Daoy (cell line): ENCODE measurements at regions not wholly inside any gene's neighbourhood (a gene's known extent, or its start where the extent isn't known, plus 50 kb on each side); places are given as distances from the start of the nearest gene placed in this dataset.

ENCODE experiments used
- DNase-seq: peaks from one replicate; pipeline ENCODE4 v3.0.0-alpha.2; 2015; ENCODE audit warnings: low read depth

DNA sequence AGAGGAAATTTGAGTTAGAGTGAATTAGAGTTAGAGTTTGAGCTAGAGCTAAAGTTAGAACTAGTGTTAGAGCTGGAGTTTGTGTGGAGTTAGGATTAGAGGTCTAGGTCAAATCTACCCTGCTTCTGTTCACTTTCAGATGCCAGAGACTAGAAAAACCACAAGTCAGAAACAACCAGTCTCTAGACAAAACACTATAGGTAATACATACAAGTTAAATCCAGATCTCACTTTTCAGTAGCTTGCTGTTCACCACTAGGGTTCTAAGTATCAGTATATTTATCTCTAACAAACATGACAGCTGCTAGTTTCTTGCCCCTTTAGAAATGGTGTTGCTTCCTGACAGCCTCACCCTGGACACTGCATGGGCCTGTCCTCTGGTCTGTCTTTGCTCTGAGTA lies 300.7 kb downstream of the ARAP2 start:
- DNase-seq: no peak

DNA sequence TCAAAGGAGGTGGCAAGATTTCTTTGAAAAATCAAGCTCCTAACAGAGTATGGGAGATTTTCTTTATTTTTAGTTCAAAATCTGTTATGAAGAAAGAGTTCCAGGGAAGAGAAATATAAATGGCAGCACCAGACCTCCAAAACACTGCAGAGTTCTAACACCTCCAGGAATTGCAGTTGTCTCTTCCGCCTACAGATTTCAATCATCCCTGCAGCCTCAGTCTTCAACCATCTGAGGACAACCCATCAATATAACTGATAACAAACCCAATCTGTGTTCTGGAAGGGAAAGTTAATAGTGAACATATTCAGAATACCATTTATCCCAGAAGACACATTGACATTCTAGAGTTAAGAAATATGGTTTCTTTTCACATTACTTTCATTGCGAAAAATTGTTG lies 296.1 kb downstream of the ARAP2 start:
- no peak for DNase-seq

DNA sequence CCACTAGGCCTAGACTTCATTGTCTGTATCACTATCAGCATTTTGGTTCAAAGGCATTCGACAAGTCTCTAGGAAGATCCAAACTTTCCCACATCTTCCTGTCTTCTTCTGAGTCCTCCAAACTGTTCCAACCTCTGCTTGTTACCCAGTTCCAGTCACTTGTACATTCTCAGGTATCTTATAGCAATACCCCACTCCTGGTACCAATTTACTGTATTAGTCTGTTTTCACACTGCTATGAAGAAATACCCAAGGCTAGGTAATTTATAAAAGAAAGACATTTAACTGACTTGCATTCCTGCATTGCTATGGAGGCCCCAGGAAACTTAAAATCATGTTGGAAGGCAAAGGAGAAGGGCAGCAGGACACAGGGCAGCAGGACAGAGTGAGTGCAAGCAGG lies 293.9 kb downstream of the ARAP2 start:
- no peak for DNase-seq

DNA sequence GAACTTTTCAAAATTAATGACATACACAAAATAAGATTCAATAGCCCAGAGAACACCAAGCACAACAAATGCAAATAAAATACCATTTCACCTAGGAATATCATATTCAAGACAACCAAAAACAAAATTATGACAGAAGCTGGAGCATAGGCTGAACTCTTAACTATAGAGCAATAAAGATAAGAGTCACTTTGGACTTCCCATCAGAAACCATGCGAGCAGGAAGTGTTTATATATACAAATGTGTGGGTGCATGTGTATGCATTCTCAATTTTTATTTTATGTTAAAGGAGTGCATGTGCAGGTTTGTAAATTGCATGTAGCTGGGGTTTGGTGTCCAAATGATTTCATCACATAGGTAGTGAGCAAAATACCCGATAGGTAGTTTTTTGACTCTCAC lies 291.6 kb downstream of the ARAP2 start:
- no peak for DNase-seq

DNA sequence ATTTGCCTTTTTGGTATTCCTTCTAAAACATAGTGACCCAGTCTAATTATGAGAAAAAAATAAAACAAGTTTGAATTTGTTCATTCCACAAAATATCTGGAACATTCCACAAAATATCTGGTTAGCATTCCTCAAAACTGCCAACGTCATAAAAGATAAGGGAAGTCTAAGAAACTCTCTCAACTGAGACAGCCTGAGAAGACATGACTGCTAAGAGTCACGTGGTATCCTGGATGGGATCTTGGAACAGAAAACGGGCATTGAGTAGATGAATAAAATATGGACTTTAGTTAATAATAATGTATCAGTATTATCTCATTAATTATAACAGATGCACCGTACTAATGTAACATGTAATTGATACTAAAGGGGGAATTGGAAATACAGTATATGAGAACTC lies 280.9 kb downstream of the ARAP2 start:
- DNase-seq: no peak

DNA sequence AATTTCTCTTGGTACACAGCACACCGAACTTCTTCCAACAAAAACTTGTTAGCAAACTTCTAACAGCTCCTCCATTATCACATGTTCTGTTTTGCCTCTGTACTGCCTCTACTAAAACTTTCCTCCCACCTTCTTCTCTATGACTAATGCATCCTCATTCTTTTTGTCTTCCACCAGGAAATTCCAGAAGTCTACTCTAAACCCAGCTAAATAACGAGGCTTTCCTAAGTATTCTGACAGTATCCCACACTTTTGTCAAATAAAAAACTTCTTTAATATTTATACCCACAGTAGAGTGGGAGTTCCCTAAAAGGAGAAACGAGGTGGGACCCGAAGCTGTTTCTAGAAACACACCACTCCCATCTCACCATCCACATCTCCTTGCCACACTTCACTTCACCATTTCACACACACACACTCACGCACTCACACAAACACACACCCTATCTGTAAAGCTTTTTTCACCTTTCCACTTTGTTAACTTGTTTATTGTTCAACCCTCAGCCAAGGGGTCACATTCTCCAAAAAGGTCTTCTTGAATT lies 280.3 kb downstream of the ARAP2 start:
- DNase-seq: no peak

DNA sequence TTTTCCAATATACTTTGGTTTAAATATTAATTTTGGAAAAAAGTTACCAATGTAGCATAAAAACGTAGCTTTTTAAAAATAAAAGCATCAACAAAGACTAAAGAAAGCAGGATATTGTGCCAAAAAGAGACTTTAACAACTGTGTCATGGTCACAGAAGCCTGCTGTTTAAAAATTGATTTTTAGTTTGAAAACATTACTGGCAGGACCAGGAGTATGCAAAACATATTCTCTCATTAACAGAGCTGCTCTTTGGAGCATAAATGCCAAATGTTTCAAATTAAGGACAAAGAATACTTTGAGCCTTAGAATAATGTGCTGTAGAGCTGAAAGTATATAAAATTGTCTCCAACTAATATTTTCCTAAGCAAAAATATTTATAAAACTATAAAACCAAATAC lies 279.0 kb downstream of the ARAP2 start:
- DNase-seq: no peak

DNA sequence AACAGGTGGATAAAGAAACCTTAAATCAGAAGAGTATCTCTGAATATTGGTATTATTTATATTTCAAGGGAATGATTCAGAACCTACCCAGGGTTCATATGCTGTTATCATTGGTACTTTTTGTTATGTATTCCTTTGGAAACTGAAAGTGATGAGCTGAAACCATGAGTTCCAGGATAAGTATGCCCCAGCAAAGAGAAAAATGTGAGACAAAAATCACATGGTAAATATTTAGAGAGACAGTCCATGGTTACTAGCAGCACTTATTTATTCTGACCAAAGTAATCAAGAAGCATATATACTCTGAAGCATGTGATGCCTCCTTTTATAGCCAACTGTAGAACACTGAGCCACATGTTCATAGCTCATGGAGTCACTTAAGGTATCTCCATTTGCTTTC lies 277.7 kb downstream of the ARAP2 start:
- DNase-seq: no peak

DNA sequence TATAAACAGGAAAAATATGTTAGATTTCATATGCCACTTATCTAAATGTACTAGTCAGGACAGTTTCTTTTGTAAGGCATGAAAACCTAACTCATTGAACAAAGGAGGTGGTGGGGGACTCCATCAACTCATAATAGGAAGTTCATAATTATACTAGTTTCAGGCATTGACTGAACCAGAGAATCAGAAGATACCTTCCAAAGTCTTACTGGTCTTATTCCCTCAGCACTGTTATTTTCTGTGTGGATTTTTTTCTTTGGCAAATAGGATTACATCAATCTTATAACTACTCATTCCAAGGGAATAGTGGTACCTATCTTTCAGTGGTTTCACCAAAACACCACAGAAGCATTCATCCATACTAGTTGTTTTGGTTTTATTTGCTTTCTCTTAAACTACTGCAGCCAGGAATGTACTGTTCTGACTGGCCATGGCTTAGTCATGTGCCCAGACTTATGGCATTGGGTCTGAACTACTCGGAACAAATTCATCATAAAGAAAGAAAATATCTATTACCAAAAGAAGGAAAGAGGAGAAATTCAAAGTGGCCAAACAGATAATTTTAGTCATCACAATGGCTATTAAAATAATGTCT lies 273.9 kb downstream of the ARAP2 start:
- DNase-seq: no peak

DNA sequence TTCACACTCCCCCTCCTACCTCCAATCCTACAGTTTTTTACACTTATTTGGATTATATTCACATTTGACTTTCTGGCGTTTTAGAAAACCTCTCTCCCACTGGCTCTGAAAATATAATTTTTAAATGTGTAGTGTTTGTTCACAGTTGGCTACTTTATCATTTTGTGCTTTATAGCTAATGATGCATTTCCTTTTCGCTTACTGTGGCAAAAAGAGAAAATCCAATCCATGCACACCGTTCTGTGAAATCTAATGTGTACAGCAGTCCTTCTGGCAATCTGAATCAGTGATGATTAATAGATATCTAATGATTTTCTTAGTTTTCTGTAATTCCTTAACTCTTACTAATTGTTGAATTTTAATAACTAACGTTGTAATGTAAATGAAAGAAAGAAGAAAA lies 271.5 kb downstream of the ARAP2 start:
- no peak for DNase-seq

DNA sequence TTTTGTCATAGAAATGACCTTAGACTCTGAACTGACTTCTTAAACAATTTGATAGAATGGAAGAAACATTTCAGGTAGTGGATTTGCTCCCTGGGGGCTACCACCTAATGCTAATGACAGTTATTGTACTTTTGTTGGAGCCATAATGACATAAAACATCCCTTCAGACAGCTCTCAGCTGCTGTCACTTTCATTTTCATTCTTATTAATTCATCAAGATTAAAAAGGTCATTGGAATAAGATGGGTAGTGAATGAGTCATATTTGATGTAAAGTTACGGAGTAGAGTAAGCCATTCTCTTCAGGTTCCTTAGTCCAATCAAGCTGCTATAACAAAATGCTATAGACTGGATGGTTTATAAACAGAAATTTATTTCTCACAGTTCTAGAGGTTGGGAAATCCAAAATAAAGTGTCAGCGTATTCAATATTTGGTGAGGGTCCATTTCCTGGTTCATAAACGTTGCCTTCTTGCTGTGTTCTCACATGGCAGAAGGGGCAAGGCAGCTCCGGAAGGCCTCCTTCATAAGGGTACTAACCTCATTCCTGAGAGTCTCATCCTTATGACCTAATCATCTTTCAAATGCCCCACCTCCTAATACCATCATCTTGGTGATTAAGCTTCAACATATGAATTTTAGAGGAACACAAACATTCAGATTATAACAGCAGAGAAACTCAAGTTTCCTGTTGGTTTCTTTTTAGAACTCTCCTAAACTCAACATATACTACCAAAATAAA lies 268.5 kb downstream of the ARAP2 start:
- DNase-seq: no peak

DNA sequence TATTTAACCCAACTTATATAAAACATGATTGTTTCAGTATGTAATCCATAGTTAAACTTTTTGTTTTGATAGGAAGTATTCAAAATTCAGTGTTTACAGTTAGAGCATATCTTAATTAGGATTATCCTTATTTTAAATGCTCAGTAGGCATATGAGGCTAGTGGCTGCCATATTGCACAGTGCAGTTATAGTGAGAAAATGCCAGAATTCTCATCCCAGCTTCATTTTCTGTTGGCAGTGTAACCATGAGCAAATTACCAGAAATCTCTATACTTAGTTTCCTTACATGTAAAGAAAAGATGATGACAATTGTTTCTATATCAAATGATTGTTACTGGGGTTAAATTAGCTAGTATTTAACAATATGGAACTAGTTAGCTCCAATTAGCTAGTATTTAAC lies 265.8 kb downstream of the ARAP2 start:
- DNase-seq: no peak

DNA sequence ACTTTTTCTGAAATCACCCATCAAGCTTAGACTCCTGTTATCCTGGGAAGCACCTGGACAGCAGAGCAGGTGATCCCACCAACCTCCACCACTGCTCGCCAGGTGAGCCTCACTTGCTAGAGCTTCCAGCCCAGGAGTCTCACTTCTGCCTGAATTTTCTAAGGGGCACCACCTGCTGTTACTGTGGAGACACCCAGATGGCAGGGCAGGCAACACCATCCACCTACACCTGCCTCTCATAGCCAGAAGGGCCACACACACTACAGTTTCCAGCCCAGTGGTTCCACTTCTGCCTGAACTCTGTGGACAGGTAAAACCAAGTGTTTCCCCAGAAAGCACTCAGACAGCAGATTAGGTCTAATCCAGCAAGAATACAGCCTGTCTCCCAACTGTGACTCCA lies 262.0 kb downstream of the ARAP2 start:
- DNase-seq: no peak

DNA sequence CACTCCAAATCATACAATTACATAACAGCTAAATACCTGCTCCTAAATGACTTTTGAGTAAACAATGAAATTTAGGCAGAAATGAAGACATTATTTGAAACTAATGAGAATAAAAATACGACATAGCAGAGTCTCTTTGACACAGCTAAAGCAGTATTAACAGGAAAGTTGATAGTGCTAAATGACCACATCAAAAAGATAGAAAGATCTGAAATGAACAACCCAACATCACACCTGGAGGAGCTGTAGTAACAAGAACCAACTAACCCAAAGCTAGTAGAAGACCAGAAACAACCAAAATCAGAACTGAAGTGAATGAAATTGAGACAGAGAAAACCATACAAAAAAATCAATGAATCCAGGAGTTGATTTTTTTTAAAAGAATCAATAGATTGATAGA lies 257.8 kb downstream of the ARAP2 start:
- DNase-seq: no peak

DNA sequence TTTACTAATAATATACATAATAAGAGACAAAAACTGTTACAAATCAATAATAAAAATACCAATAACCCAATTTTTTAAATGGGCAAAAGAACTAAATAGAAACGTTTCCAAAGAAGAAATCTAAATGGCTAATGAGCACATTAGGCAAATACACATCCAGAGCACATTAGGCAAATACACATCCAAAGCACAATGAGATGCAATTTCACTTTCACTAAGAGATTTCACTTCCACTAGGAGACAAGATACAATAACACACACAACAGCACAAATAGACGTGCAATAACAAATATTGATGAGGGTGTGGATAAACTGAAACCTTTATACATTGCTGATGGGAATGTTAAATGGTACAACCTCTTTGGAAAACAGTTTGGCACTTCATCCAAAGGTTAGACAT lies 250.7 kb downstream of the ARAP2 start:
- no peak for DNase-seq

DNA sequence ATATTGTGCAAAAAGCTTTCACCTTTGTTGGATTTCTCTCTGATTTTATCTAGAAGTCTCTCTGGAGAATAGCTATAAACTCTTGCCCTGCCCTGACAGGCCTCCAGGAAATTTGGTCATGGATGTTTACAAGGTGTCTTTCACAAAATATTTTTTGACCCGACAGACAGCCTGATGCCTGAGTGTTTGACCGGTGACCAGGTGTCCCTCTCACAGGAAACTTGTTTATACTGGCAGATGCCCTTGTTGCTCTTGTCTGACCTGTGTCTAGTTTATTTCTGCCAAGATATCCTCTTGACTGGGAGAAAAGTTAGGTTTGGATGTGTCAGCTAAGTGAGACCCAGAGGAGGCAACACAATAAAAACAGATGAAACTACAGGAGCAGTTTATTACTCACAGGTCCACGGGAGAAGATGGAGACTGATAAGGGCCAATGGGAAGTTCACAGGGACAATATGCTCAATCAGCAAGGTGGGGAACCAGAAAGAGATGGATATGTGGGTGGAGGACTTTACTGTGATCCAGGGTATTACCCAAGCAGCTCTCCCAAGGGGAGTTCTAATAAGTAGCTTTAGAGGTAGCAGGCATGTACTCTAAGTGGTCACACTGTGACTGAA lies 243.3 kb downstream of the ARAP2 start:
- DNase-seq: no peak

DNA sequence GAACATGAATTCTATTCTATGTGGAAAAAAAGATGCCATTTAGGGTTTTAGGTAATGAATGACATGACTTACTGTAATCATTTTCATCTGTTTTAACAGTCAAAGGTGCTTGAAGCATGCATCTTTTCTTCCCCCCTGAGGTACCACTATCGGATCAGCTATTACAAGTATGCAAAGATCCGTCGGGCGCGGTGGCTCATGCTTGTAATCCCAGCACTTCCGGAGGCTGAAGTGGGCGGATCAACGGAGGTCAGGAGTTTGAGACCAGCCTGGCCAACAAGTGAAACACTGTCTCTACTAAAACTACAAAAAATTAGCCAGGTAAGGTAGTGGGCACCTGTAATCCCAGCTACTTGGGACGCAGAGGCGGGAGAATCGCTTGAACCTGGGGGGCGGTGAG lies 241.3 kb downstream of the ARAP2 start:
- DNase-seq: no peak

DNA sequence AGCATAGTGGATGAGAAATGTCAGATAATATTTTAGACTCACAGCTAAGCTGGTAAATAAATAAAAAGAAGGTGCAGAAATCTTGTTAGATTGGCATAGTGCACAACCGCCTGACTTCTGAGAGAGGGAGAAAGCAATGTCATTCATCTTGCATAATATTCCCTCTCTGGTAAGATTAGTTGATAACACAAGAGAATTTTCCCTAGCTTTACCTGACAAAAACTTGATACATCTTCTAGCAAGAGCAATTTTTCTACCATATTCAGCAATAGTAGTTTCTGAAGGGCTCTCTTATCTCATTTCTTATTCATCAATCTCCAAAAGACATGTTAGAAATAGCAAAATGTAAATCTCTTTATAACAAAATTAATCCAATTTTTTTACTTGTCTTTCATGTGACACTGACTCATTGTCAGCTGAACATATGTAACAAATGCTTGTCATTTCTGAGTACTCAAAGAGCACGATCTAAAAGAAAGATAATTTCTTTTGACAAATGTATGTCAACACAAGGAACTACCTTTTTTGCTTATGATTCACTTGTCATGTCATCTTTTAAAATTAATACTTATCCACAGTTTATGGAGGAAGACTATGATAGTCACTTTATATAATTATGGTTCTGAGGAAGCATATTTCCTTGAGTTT lies 240.0 kb downstream of the ARAP2 start:
- DNase-seq: no peak

DNA sequence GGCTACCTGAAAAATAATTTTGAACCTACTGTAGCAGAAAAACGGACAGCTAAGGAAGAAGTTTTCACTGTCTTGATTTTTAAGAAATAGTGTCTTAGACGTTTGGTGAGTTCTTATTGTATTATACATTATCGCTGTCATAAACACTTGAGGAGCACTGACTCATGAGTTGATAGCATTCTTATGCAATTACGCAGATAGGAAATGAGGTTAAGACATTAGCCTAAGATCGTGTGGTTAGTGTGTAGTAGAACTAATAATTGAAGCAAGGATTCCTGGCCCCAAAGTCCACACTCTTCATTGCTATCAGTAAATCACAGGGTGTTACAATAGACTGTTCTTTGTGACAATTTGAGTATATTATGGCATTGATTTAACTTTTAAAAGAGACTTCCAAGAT lies 238.1 kb downstream of the ARAP2 start:
- peak; percentile 11 for DNase-seq

DNA sequence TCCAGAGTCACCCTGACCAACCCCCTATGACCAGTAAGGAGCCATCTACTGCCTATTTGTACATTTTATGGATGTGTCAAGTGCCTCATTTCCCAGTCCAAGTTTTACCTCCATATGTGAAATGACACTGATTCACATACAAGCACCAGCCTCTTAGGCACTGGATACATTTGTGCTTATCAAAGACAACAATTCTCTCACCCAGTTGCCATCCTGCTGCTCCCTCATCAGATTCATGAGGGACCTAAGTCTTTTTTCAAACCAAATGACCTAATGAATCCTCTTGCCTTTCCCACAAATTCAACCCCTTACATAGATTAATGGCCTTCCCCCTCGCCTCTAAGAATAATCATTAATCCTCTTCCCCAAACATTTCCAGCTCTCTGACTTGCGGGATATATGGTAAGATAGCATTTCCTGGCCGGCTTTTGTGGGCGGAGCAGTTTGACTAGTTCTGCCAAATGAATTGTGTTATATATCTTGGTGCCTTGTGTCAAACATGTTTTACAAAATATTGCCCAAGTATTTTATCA lies 233.9 kb downstream of the ARAP2 start:
- no peak for DNase-seq

DNA sequence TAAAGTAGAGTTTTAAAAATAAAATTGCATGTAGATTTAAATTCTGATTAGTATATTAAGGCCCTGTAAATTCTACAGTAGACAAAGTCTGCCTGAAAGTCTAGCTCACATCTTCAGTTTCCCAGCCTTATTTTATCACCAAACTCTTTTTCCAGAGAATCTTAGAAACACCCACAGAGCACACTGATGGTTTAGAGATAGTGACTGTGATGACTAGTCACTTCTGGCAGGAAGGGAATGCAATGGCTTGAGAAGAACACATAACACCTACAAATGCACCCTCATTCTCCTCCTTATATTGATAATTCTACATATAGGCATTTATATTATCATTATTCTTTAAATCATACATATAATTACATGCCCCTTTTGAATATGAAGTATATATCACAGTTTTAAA lies 232.9 kb downstream of the ARAP2 start:
- no peak for DNase-seq

DNA sequence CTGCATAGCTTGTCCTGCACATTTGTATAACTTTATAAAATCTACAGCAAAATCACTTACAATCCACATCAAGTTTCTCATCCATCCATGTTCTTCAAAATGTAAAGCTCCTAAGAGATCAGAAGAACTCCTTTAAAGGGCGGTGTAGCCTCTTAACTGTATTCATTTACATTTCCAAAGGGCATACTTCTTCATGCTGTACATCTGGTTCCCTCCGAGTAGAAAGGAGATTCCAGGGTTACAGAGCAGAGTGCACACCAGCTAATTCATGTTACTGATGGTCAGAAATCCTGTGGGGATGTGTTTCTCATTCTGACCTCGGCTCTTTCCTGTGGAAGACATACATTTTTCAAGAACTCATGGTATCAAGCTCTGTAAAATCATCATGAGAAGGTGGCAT lies 231.8 kb downstream of the ARAP2 start:
- no peak for DNase-seq

DNA sequence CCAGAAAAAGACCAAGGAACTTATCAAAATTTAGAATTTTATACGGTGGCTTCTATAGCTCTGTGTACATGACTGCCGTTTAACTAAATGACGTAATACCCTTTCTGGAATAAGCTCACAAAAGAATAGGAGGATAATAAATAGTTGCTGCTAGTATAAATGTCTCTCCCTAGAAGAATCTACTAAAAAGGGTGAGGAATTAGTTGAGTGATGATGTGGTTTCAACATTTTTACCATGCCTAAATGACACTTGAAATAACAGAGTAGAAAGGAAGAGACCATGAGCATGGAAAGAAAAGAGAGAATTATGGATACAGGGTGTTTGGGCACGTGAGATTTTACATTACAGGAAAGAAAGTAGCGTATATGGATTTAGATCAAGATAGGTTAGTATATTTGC lies 231.1 kb downstream of the ARAP2 start:
- DNase-seq: no peak
